Activated T-helper 9 cell treated with anti-CD3 and anti-CD28 coated beads, Interleukin-2, amount 50 U/mL, for 16 hours (primary cell): ENCODE measurements at regions not wholly inside any gene's neighbourhood (a gene's known extent, or its start where the extent isn't known, plus 50 kb on each side); places are given as distances from the start of the nearest gene placed in this dataset.
"Not testable (repeated sequence)": the region's sequence is repeated elsewhere in the genome, so short reads cannot be mapped to it uniquely, and the experiment has no call there.

Experiments
- DNase-seq: peaks from one replicate; pipeline ENCODE4 v3.0.0-alpha.2; 2020; ENCODE audit warnings: low read depth

DNA sequence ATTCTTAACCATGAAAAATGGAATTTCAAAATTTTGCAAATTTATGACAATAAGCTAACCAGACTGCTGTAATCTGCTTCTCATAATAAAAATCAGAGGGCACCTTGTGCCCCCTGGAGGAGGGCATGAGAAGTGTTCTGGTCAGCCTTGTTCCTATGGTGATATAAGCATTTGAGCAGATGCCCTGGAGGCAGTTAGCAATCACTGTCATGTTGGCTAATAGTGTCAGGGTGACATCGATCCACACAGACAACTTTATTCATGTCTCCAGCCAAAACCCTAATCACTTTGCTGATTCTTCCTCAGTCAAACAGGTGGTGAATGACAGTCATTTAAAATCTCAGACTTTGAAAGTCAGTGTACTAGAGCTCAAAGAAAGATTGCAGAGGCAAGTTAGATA, 943.0 kb downstream of the GALC start:
- DNase-seq: no peak

GRCh38 chr14:87046960-87047359, 946.0 kb downstream of the GALC start:
- no peak for DNase-seq

GRCh38 chr14:87045956-87046355, 947.0 kb downstream of the GALC start:
- DNase-seq: no peak

DNA sequence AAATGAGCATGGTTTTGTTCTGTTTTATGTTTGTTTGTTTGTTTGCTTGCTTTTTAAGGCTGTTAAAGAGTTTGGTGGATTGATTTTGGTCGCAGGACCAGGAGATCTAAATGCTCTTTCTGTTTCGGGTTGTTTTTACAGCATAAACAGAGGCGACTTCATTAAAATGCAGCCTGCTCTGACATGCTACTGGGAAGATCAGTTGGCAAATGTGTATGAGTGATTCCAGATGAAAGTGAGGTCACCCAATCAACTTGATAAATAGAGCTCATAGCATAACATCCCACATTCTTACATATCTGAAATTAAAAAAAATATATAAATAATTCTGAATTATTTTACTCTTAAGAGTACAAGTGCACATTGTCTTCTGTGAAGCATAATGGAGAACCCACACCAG, 947.7 kb downstream of the GALC start:
- DNase-seq: no peak

DNA sequence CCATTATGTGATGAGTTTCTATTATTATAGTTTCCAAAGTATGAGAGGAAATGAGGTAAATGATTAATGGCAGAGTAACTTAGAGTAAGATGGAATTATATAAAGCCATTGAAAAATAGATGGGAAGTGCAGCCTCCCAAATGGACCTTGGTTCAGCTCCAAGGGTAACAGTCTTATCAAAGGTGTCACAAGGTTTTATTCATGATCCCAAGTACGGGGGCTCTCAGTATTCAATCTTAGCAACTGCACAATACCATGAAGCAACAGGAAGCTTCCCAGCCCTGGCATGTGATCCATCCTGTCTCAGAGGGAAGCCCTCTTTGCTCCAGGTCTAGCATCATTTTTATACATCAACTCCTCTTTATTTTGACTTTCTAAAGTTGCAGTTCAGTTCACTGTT, 948.2 kb downstream of the GALC start:
- no peak for DNase-seq

DNA sequence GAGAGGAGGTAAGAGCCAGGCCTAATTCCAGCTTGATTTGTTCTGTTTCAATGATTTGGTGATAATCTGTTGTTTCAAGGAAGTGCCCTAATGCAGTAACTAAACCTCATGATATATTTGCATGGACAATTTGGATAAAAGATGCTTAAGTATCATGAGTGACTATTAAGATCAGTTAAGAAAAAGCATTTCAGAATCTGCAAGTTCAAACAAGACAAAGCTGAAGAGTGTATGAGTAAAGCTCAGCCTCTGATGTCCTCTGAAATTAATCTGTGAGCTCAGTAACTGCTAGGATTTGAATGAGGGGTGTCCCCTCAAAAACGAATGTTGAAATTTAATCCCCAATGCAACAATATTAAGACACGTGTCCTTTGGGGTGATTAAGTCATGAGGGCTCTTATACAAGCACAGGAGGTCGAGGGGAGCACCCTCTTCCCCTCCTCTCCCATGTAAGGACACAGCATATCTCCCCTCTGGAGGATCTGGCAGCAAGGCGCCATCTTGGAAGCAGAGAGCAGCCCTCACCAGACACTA, 949.2 kb downstream of the GALC start:
- DNase-seq: no peak

- no peak for DNase-seq
Measured at GRCh38 chr14:87042354-87042753, 950.6 kb downstream of the GALC start.

DNA sequence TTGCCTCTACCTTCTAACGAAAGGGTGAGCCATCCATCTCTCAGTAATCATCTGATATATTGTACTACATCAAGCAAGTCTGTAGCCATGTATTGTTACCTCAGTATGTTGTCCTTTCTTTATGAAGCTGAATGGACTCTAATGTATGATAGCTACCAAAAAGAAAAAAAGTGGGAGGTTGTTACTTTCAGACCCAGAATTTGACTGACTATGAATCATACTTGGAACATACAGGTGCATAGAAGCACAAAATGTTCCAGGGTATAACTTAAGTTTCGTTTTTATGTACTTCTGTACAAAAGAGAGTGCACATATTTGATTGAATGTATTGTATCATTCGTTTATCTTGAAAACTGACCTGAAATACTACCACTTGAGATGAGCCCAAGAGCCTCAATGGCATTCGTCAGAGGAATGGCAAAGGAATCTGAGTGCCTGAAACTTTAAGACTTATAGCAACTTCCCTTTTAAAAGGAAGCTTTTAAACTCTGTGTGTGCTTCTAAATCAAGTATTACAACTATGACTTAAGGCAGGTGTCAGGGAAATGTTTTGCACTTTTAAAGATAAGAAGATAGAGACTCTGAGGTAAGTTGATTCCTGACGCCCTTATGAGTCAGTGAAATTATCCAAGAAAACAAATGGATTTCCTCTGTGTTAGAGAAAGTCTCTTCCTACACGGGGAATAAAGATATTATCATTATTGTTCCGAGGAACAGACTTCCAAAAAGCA, 951.5 kb downstream of the GALC start:
- no peak for DNase-seq

DNA sequence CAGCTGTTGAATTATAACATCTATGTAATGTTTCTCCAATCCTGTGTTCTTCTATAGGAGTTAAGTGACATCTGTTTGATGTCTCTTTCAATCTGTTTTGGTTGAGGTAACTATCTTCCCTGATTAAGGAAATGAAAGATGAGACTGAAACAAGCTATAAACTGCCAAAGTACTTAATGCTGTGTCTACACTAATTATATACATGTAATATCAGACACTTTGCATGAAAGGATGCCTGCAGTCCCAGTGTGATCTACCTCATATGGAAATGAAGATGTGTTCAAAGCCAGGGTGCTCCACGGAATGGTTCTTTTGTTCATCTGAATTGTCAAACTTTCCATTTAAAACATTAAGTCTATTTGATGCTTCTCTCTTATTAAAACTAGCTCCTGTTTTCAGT, 958.3 kb downstream of the GALC start:
- DNase-seq: no peak

DNA sequence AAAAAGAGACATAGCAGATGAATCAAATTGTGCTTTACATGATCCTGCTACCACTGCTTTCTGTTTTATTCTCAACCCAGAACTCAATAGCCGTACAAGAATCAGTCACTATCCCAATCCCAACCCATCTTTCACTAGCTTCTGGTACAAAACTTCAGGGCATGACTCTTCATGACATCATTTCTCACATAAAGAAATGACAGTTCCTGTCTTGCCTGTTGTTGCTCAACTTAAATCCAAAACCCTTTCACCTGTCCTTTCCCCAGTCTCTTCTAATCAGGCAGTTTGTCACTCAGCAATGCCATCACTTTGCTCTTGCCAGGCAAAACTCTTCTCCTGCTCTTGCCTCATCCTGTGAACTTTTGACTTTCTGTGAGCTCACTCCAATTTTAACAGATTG, 962.8 kb downstream of the GALC start:
- DNase-seq: no peak

- DNase-seq: not testable (repeated sequence)
Measured at GRCh38 chr14:87020106-87020505, 972.9 kb downstream of the GALC start.

DNA sequence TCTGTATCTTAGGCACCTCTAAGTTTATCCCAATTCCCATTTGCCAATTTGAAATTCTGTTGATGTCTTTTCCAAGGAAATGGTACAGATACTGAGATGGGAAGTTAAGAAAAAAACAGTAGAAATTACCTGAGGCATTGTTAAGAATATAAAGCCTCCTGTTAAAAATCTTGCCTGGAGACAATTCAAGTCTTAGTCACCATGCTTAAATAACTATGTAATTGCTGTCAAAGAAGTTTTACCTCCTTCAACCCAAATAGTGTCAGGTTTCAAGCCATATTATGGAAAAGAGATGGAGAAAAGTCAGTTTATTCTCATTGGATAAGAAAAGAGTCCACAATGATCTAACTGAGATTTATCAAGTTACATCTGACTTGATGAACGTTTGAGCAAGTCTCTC, 974.7 kb downstream of the GALC start:
- DNase-seq: no peak

DNA sequence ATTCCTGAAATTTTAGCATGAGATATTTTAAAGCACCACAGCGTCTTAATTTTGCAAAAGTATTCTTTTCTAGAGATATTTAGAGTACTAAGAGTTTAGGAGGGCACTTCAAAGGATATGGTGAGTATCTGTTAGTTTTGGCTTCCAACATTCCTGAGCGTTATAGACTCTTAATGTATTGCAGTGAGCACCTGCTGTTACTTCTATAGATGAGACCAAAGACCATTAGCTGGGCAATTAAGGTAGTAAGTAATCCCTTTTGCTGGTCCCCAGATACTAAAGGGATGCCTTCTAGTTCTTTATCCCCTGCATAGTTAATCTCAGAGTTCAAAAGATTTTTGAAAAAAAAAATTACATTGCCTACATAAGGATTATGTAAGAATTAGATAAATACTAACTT, 975.6 kb downstream of the GALC start:
- DNase-seq: no peak

- DNase-seq: no peak
Measured at GRCh38 chr14:87014856-87015255, 978.1 kb downstream of the GALC start.

- DNase-seq: no peak
Measured at GRCh38 chr14:87013583-87013982, 979.4 kb downstream of the GALC start.

DNA sequence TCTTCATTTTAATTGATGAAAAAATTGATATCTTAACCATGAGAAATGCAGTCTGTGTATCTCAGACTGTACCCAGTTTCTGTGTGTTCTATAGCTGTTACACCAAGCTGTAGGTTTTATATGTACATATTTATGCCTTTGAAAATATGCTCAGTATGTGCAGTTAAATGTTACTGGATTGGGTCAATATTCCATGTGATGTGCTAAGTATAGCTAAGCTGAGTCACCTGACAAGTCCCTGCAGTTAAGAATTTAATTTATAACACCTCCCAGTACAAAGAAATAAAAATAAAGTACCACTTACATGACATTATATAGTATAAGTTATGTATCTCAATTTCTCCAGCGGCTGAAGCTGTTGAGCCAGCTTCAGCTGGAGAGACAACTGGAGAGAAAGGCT, 984.0 kb downstream of the GALC start:
- DNase-seq: no peak

GRCh38 chr14:87005280-87005679, 987.7 kb downstream of the GALC start:
- DNase-seq: no peak

- no peak for DNase-seq
Measured at GRCh38 chr14:87002776-87003175, 990.2 kb downstream of the GALC start.

DNA sequence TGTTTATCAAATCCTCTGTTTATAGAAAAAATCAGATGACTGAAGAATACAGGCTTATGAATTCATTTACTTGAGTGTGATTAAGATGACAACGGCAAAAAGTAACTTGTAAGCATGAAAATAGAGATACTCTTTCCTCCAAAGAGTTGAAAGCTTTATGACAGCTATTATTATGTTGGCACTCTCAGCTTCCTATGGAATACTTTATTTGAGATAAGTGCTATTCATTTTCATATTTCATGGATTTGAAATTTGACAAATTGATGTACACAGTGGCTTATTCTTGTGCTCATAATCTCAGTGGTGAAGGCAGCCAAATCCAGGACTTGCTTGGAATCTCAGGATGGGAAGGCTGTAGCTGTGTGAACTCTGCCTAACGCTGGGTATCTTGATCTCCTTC, 991.6 kb downstream of the GALC start:
- no peak for DNase-seq

DNA sequence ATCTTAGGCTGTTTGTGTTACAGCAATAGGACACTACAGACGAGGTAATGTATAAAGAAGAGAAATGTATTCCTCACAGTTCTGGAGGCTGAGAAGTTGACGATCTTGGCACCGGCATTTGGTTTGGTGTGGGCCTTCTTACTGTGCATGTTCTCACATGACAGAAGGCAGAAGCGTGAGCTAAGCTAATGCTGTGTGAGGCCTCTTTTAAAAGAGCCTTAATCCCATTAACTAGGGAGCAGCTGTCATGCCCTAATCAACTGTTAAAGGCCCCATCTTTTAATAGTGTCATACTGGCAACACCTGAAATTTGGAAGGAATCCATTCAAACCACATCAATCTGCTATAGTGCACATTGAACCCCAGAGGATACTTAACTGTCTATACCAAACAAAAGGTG, 992.9 kb downstream of the GALC start:
- DNase-seq: no peak

- no peak for DNase-seq
Measured at GRCh38 chr14:86999036-86999435, 993.9 kb downstream of the GALC start.

DNA sequence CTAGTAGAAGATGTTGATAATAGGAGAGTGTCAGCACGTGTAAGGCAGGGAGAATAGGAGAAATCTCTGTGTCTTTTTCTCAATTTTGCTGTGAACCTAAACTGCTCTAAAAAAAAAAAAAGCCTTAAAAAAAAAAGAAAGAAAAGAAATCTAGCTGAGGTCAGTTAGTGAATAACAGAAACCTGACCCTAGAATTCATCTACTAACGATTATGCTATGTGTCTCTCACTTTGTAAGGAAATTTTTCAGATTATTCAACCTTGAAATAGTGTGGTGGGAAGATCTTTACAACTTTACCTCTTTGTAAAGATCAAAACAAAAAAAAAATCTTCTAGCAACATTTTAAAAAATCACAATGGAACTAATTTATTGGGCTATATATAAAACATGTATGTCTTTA, 995.7 kb downstream of the GALC start:
- DNase-seq: no peak

DNA sequence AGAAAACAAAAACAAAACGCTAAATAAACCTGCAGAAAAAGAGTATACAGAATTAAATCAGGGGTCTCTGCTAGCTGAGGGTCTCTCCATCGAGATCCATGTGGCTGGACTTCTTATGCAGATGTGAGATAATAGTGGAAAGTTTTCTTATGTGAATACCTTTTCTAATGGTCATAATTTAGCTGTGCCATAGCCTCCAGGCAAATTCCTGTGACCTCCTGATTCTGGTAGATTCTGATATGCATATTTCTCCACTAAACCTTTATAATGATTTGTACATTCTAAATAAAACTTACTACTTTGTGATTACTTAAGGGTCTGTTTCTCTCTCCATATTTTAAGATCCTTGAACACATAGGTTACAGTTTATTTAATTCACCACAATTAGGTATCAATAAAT, 1002.6 kb downstream of the GALC start:
- DNase-seq: no peak

- DNase-seq: no peak
Measured at GRCh38 chr14:86989285-86989684, 1003.7 kb downstream of the GALC start.
